ENCODE measurements at regions not wholly inside any gene's neighbourhood (a gene's known extent, or its start where the extent isn't known, plus 50 kb on each side); places are given as distances from the start of the nearest gene placed in this dataset.

GRCh38 chr3:180548050-180548449, 53.9 kb upstream of the TTC14 start:
- TF ChIP-seq EZH2phosphoT487 (IDR thresholded peaks at IDR 0.05; ENCODE audit: insufficient read depth, low read depth): no peak
- no peak for TF ChIP-seq EZH2 (IDR thresholded peaks at IDR 0.05; ENCODE audit: insufficient read depth, poor library complexity, severe bottlenecking)
